GM12872 (cell line): ENCODE measurements at regions not wholly inside any gene's neighbourhood (a gene's known extent, or its start where the extent isn't known, plus 50 kb on each side); places are given as distances from the start of the nearest gene placed in this dataset.

Experiments
- CTCF ChIP-seq: IDR thresholded peaks from 3 replicates; pipeline ENCODE4 v1.5.1; 2011; ENCODE audit warnings: low read depth, mild to moderate bottlenecking, low read length, moderate library complexity; ENCODE audit not compliant: insufficient read depth

GRCh38 chr4:66524781-66525180 lies 854.5 kb upstream of the EPHA5 start:
- TF ChIP-seq CTCF = no peak

GRCh38 chr4:66522244-66522643 lies 852.0 kb upstream of the EPHA5 start:
- TF ChIP-seq CTCF = no peak

GRCh38 chr4:66516940-66517339 lies 846.7 kb upstream of the EPHA5 start:
- no peak for TF ChIP-seq CTCF

GRCh38 chr4:66506985-66507384 lies 836.7 kb upstream of the EPHA5 start:
- TF ChIP-seq CTCF = no peak

- TF ChIP-seq CTCF = no peak
These were observed 831.7 kb upstream of the EPHA5 start for GRCh38 chr4:66501997-66502396.

- no peak for TF ChIP-seq CTCF
These were observed 820.4 kb upstream of the EPHA5 start for GRCh38 chr4:66490729-66491128.

- TF ChIP-seq CTCF = no peak
These were observed 819.6 kb upstream of the EPHA5 start for GRCh38 chr4:66489783-66490452.
